GM21528 (cell line): ENCODE measurements at regions not wholly inside any gene's neighbourhood (a gene's known extent, or its start where the extent isn't known, plus 50 kb on each side); places are given as distances from the start of the nearest gene placed in this dataset.

Source experiments
- ATAC-seq: cut with Tn5 transposase; IDR thresholded peaks from one replicate; pipeline ENCODE4 v1.9.1; 2021; ENCODE audit warnings: mild to moderate bottlenecking, moderate library complexity; ENCODE audit not compliant: unreplicated experiment, low FRiP score

DNA sequence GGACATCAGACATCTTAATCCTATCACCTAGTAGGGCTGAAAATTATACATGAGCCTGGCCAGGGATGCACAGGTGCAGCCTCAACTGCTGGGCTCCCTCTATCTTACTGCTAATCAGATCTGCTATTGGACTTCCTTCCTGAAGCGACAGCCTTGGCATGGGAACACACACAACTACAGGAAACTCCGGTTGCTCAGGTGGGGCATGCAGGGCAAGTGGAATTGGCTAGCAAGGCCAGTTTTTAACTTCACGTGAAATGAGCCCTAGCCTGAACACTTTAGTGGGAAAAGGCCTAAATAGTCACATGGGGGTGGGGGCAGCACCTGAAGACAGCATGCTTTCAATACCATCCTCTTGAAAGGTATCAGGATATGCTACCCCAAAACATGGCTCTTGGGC is 147.9 kb upstream of the NCKAP5 start:
- ATAC-seq = no peak

DNA sequence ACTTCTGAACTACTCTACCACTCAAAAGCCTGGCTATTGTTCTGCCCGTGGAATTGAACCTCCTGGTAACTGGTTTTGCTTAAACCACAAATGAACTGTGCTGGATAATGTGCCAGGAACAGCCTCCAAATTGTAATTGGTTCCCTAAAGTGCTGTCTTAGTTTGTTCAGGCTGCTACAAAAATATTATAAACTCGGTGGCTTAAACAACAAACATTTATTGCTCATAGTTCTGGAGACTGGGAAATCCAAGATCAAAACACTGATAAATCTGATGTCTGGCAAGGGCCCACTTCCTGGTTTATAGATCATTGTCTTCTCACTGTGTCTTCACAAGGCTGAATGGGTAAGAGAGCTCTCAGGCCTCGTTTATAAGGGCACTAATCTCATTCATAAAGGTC is 149.2 kb upstream of the NCKAP5 start:
- ATAC-seq = no peak

DNA sequence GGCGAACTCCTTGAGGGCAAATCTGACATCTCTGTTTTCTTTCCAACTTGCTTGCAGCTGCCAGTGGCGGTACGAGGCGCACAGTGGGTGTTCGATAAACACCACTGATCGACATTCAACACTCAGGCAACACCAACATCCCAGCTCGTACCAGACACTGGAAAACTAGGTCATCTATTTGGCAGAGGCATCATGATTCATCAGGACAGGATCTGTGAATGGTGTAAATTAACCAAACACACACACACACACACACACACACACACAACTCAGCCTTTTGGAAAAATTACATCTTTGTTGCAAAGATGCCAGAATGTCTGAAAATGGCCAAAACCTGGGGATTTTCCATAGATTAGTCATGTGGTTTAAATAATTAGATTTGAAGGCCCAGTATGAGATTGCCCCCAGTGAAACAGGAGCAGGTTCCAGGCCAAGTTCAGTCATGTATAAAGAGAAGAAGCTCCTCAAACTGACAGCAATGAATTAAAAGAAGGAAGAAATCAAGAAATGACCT is 150.5 kb upstream of the NCKAP5 start:
- ATAC-seq = no peak

DNA sequence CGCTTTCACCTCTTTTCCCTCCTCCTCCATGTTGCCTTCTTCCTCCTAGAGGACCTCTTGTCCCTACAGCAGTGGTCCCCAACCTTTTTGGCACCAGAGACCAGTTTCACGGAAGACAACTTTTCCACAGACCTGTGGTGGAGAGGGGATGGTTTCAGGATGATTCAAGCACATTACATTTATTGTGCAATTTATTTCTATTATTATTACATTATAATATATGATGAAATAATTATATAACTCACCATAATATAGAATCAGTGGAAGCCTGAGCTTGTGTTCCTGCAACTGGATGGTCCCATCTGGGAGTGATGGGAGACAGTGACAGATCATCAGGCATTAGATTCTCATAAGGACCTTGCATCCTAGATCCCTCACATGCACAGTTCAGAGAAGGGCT is 152.2 kb upstream of the NCKAP5 start:
- no peak for ATAC-seq

DNA sequence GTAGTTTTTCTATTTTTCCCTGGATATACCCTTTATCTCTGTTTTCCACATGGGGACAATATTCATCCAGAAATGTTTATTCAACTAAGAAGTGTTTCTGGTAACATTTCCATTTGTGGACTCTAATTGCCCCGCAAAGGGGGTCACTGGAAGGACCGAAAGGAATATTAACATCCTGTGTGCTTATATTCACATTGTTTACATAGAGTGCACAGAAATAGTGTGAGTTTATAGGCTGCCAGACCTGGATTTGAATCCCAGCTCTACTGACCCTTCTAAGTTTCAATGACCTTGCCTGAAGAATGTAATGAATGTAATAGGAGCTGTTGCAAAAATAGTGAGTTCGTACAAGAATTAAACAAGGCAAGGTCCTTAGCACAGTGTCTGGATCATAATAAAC is 152.9 kb upstream of the NCKAP5 start:
- ATAC-seq = no peak

DNA sequence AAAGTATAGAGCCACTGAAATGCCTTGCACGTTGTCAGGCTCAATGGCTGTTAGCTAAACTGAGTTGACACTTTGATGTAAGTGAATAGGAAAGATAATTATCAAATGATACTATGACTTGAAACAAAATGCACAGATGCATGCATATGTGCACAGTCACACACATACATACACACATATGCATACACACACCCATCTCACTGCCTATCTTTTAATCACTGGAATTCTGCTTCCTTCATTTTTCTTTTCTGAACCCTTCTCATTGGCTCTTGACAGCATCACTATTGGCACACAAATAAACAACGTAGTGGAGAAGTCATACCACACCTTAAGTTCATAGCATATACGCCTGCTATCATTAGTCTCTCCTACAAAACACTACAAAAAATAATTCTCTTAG is 154.9 kb upstream of the NCKAP5 start:
- ATAC-seq = no peak

DNA sequence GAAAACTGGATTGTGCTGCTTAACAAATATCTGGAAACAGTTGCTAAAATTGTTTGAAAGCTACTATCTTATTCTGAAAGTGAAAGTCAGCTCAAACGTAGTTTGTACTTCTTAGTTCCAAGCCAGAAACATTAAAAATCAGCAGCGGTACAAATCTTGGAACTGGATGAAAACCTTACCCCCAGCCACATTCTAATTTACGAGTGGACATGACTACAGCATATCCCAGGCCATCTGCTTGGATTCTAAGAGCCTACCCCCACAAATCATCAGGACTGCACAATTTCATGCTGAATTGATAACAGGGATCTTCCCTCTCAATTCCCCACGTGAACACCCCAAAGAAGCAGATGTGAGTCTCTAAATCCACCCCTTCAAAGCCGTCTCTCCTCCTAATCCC is 158.7 kb upstream of the NCKAP5 start:
- ATAC-seq = no peak

DNA sequence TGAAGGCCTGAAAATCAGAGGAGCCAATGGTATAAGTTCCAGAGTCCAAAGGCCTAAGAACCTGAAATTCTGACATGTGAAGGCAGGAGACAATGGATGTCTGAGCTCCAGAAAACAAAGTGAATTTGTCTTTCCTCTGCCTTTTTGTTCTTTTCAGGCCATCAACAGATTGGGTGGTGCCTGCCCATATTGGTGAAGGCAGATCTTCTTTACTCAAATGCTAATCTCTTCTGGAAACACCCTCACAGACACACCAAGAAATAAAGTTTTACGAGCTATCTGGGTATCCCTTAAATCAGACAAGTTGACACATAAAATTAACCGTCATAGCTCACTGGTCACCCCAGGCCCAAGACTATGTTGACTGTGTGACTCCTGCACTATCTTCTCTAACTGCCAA is 163.8 kb upstream of the NCKAP5 start:
- ATAC-seq = no peak

DNA sequence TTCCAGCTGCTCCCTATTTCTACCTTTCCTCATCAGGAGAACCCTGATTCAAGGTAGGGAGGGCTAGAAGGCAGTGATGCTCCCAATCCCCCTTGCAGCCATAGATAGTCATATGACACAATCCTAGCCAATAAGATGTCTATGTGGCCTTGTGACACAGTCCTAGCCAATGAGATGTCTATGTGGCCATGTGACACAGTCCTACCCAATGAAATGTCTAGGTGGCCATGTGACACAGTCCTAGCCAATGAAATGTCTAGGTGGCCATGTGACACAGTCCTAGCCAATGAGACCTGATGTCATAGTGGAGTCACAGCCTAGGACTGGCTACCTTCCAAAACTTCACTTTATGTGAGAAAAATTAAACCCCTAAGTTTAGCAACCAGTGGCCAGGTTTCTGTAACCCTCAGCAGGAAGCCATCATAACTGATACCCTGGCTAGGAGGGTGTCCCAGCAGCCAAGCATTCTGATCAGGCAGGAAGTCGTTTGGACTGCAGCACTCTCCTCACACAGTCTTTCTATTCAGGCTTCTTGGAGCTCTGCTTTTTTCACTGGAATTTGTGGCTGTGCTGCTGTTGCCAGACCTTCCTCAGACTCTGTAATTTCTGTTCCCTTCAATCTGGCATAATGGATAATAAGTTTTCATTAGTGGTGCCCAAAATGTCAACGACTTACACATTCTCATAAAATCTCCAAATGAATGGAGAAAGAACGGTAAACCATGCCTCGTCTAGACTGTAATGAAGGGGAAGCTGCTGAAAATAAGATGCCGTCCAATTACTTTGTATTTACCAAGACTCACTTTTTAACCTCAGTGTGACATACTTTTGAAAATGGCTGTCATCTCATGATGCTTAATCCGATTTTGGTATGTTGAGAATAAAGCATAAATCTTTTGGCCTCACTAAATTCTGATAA is 165.0 kb upstream of the NCKAP5 start:
- no peak for ATAC-seq

DNA sequence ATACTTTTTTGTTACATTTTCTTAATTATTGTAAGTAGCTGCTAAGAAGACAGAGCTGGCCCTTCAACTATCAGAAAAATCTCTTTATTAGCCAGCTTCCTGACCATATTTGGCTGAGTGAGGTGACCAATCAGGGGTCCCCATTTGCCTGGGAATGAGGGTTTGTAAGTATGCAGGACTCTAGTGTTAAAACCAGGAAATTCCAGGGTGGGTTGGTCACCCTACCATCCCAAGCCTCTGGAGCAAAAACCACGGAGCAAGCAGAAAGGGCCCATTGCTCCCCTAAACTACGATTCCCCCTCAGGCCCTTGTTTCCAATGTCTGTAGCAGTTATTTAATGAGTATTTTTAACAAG is 165.6 kb upstream of the NCKAP5 start:
- ATAC-seq = no peak

DNA sequence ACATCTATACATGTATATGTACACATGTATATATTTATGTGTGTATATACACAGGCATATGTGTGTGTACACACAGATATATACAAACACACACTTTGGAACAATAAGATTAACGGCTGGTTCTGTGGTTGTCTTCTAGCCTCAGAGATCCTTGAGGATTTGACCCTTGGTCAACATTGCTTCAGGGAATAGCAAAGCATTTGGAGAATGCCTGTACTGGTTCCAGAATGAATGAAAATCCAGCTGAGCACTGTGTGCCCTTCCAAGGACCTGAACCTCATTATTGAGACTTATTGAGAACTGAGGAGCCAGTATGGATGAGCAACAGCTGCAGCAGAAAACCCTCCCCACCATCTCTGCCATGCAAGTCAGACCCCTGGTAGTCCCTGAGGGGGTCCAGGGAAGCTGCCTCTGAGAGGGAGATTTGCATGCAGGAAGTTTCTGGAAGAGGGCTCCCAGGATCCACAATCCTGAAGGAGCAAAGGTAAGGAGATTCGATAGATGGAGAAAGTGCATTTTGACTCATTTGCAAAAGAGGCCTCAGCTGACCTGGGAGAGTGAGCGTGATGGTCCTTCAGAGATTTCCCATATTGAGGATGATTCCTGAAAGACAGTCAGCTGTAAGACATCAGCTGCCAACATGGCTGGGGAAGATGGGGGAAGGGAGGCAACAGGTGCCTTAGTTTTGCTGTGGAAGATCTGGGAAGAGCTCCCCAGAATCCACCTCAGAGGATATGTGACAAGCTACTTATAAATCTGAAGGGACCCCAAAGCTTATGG is 166.6 kb upstream of the NCKAP5 start:
- ATAC-seq = no peak

DNA sequence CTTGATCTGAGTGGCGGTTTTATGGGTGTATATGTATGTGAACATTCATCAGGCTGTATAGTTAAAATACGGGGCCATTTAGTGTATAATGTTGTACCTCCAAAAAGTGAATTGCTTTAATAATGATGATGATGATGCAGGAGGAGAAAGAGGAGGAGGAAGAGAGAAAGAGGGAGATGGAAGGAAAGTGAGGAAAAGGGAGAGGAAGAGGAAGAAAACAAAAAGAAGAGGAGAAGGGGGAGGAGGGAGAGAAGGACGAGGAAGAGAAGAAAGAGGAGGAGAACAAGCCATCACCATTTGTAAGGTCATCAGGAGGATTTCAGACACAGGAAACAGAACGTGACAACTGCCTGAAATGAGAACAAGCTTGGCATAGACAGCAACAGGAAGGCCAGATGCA is 168.4 kb upstream of the NCKAP5 start:
- no peak for ATAC-seq

DNA sequence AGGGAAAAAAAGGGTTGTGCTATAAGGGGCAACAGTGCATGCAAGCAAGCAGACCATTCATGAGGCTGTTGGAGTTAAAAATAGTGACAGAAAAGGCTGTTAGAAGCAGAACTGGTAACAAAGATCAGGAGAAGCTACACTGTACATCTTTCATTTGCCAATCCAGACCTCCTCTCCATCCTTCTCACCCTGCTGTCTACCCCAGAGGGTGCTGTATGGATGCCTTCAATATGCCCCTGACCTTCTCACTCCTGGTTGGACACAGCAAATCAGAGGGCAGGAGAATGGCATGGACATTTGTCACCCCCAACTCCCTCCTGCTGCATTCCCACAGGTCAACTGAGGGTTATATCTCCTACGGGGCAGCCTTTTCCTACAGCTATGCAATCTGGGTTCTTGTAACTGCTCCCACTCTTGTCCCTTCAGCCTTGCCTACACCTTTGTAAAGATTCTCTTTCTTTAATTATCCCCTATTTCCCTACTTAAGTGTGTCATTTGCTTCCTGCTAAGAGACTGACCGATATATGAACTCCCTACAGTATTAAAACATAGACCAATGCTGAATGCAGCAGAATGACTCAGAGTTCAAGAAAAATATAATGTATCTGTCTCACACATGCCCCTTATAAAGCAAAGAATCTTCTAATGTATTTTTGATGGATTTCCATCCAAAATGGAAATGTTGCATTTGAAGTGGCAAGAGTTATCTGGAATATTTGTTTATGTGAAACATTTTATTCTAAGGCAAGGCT is 169.2 kb upstream of the NCKAP5 start:
- ATAC-seq = no peak

DNA sequence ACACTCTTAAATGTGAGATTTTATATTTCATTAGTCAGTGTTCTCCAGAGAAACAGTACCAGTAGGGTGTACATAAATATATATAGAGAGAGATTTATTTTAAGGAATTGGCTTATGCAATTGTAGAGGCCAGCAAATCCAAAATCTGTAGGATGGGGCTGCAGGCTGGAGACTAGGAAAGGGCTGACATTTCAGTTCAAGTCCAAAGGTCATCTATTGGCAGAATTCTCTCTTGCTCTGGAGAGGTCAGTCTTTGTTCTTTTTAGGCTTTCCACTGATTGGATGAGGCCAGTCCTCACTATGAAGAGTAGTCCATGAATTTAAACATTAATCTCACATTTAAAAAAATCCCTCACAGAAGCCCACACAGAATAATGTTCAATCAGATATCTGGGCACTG is 170.8 kb upstream of the NCKAP5 start:
- ATAC-seq = no peak

DNA sequence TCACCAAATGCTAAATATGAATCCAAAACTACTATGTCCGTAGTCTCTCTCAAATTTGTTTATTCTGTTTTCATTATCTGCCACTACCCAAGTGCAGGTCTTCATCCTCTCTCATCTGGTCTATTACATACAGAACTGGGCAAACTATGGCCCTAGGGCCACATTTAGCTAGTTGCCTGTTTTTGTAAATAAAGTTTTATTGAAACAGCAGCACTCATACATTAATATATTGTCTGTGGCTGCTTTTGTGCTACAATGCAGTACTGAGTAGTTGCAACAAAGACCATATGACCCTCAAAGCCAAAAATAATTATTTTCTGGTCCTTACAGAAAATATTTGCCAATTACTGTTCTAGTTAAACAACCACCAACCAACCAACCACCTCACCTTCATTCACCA is 172.2 kb upstream of the NCKAP5 start:
- ATAC-seq = no peak

DNA sequence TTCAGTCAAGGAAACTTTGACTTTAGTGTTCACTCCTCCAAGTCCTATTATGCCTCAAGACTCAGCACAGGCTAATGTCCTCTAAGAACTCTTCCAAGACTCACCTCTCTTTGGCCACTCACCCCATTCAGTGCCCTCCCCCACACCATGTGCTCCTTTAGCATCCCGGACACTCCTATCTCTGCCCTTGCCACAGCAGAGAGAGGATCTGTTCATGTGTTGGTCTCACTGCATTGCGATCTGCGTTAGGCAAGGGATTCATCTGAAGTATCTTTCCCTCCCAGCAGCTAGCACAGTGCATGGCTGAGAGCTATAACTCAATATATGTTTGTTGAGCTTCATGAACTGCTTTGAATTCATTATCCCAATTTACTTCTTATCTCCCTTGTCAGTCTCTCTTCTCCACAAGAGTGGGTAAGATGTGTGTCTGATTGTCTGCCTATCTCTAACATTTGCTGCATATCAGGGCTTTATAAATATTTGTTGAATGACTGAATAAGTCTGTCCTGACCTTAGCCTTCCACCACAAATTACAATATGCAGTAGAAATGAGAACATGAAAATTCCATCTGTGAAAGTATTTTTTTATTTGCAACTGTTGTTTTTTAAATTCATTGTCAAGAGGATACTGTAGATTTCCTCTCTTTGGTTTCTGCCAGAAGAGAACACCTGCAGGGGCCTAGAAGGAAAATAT is 179.9 kb upstream of the NCKAP5 start:
- ATAC-seq = no peak

DNA sequence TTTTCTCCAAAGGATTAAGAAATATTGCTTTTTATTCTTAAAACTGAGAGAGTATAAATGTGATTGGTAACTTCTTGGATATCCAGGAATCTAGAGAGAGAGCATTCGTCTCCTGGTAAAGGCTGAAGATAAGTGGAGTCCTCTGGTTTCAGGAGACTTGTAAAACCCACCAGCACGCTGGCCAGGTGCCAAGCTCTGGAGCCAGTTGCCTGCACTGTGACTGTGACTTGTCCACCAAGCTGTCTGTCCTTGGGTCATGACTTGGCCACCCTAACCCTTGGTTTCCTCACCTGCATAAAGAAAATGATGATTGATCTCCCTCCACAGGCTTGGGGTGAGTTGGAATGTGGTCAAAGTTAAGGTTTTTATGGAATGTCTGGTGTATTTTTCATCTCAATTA is 185.4 kb upstream of the NCKAP5 start:
- no peak for ATAC-seq

DNA sequence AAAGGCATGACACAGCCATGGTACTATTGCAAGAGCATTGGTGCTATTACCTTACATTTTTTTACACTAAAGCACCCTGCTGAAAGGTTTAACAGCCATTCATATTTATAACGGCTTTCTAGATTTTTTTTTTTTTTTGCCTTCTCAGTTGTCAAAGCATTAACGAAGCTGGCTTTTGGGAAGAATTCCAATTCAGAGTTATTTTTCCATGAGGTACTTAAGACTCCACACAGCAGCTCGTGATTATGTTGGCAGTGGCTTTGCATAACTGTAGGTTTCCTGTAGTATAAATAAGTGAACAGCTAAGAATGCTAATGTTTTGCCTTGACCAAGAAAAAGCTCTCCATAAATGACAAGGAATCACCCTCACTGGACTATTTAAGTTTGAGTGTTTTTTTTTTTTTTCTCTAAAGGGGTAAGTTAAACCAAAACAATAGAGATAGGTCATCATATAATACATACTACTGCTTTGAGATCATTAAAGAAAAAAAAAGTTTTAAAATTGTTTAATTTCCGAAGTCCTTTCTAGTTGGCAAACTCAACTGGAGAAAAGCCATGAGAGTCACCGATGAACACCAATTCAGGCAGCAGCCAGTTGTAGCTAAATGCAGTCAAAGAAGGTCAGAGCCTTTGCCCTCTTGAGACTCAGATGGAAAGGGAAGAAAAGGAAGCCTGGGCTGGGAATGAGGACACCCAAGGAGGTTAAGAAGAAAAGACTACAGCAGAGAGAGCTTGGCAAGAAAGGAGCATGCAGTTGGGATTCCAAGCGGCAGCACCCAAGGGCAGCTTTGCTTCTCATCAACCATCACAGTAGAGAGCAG is 187.4 kb upstream of the NCKAP5 start:
- ATAC-seq = no peak

DNA sequence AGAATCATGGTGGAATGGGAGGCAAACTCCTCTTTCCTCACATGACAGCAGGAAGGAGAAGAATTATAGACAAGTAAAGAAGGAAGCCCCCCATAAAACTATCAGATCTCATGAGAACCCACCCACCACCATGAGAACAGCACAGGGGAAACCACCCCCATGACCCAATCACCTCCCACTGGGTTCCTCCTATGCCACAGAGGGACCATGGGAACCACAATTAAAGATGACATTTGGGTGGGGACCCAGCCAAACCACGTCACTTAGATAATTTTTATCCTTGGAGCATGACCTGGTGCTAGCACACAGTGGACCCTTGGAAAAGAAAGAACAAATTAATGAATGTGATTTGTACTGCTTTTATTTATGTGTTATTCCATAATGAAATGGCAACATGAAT is 188.6 kb upstream of the NCKAP5 start:
- no peak for ATAC-seq

DNA sequence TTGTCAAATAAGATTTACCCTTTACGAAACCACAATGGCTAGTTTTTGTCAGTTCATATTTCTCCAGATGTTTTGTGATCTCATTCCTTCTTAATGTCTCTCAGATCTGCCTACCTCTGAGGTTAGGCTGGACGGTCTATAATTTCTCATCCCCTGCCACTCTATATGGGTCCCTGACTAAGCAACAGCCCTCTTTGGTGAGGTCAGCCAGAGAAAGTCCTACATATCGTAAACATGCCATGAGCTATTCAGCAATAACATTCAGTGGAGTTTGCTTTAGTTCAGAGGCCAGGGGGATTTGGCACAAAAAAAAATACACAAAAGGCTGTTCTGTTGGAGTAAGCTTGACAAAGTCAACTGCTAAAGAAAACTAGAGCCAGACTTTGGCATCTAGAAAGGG is 192.1 kb upstream of the NCKAP5 start:
- no peak for ATAC-seq
